Vagina (tissue), 2 donors: ENCODE measurements at regions not wholly inside any gene's neighbourhood (a gene's known extent, or its start where the extent isn't known, plus 50 kb on each side); places are given as distances from the start of the nearest gene placed in this dataset.

Experiments used
- DNase-seq, 2 donors: peaks; one replicate each; pipeline ENCODE4 v3.0.0-alpha.2; 2017; ENCODE audit errors: extremely low spot score in 2 of 2
- H3K27ac ChIP-seq: fragments of 200-600 bp; sonication (generic); one replicate; pipeline ENCODE4 v1.5.1; 2019
- H3K27me3 ChIP-seq: fragments of 200-600 bp; sonication (generic); one replicate; pipeline ENCODE4 v1.5.1; 2019
- H3K36me3 ChIP-seq, 2 donors: fragments of 200-600 bp; sonication (generic); one replicate each; pipeline ENCODE4 v1.5.1; 2017 to 2019
- H3K4me1 ChIP-seq: fragments of 200-600 bp; sonication (generic); one replicate; pipeline ENCODE4 v1.5.1; 2019
- H3K4me3 ChIP-seq, 2 donors: fragments of 200-600 bp; sonication (generic); 1 replicate in 1 of 2; 2 replicates in 1 of 2; pipeline ENCODE4 v1.5.1; 2016 to 2019
- H3K9me3 ChIP-seq: fragments of 200-600 bp; sonication (generic); one replicate; pipeline ENCODE4 v1.5.1; 2019
- POLR2A ChIP-seq, 2 donors: fragments of 450-650 bp; IDR thresholded peaks; one replicate each; pipeline ENCODE4 v1.6.1; 2017; ENCODE audit warnings: antibody characterized with exemption in 2 of 2, mild to moderate bottlenecking in 2 of 2, moderate library complexity in 2 of 2
- POLR2AphosphoS5 ChIP-seq, 2 donors: sonication (generic); formaldehyde crosslinking; IDR thresholded peaks; one replicate each; pipeline ENCODE4 v1.9.0; 2017; ENCODE audit warnings: antibody characterized with exemption in 2 of 2, mild to moderate bottlenecking in 2 of 2, low read depth in 1 of 2; ENCODE audit not compliant: insufficient read depth in 1 of 2
- intact Hi-C: fragments of 100-400 bp; cut with DNase I; formaldehyde crosslinking; loops from one replicate; pipeline ENCODE4 v1.15.1; 2023
- TF ChIP-seq, protein P1 (sequence below), 3 experiments: fragments of 450-650 bp in 2 of 3; fragments of 200-600 bp in 1 of 3; sonication (generic) in 1 of 3; IDR thresholded peaks; one replicate each; pipeline ENCODE4 v1.5.1; 2017 to 2019; ENCODE audit warnings: antibody characterized with exemption in 3 of 3, mild to moderate bottlenecking in 2 of 3, moderate library complexity in 2 of 3

DNA sequence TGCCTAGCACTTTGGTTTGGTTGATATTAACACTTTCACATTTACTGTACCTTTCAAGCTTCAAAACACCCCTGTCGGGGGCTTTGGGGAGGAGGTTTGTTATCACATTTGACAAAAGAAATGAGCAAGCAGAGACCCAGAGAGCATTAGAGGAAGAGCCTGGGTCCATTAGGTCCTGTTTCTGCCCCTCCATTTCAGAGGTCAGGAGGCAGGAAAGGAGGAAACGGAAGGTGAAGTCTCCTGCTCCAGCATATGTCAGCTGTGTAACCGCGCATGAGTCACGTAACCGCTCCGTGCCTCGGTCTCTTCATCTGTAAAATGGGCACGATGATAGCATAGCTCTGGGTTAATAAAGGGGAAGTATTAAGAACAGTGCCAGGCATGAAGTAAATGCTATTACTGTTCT, 201.9 kb upstream of the BCOR start:
- Histone ChIP-seq H3K27ac (no peak overlapping the region), H3K9me3 (no peaks in the 10 kb centered on the region), H3K4me1 (no peaks in the 10 kb centered on the region), H3K27me3 (no peaks in the 10 kb centered on the region), H3K36me3 (no peaks in the 10 kb centered on the region), H3K4me3 (no peak overlapping the region)
- intact Hi-C loops: no loop called here
- no peak for DNase-seq
- TF ChIP-seq POLR2AphosphoS5 (IDR thresholded peaks at IDR 0.05; ENCODE audit: insufficient read depth in 1 of 2, low read depth in 1 of 2) (no peak), POLR2A (IDR thresholded peaks at IDR 0.05) (no peak)
- TF ChIP-seq, protein P1, sequence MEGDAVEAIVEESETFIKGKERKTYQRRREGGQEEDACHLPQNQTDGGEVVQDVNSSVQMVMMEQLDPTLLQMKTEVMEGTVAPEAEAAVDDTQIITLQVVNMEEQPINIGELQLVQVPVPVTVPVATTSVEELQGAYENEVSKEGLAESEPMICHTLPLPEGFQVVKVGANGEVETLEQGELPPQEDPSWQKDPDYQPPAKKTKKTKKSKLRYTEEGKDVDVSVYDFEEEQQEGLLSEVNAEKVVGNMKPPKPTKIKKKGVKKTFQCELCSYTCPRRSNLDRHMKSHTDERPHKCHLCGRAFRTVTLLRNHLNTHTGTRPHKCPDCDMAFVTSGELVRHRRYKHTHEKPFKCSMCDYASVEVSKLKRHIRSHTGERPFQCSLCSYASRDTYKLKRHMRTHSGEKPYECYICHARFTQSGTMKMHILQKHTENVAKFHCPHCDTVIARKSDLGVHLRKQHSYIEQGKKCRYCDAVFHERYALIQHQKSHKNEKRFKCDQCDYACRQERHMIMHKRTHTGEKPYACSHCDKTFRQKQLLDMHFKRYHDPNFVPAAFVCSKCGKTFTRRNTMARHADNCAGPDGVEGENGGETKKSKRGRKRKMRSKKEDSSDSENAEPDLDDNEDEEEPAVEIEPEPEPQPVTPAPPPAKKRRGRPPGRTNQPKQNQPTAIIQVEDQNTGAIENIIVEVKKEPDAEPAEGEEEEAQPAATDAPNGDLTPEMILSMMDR (IDR thresholded peaks at IDR 0.05): no peak

DNA sequence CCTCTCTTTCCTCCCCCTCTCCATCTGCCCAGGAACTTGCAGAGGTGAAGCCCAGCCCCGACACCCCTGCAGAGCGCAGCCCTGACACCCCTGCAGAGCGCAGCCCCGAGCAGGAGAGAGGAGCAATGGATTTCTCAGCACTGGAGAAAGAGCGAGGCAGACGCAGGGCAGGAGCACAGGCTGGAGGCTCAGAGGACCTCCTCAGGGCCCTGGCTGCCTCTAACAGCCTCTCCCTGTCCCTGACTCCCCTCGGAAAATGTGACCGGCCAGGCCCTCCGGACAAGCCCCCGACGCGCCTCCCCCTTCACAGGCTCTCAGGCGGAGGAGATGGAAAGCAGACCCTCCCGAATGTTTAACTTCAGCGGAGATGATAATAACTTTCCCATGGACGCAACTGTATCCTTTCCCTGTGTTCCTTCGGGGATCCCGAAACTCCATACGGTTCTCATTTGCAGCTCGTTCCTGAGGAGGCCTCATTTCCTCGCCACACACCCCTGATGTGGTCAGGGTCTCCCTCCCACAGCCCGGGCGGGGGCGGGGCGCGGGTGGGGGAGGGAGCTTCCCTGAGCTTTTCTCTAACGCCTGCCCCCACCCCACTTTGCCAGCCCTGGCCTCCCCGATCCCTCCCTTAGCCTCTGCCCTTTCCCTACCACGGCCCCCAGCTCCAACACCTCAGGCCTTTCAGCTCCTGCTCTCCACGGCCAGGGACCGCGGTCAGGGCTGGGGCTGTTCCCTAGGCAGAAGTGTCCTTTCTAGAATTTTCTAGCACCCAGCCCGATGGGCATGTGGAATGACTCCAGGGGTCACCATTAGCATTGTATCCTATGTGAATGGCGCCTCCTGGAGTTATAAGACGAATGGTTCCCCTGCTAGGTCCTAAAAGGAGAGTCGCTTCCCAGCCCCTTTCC, 201.1 kb upstream of the BCOR start:
- TF ChIP-seq POLR2A (IDR thresholded peaks at IDR 0.05): no peak
- TF ChIP-seq, protein P1 (IDR thresholded peaks at IDR 0.05): no peak
- TF ChIP-seq POLR2AphosphoS5 (IDR thresholded peaks at IDR 0.05; ENCODE audit: insufficient read depth in 1 of 2, low read depth in 1 of 2): no peak
- Histone ChIP-seq H3K27me3 (no peaks in the 10 kb centered on the region), H3K4me3 (no peak overlapping the region), H3K36me3 (no peaks in the 10 kb centered on the region), H3K4me1 (no peaks in the 10 kb centered on the region), H3K27ac (no peak overlapping the region), H3K9me3 (no peaks in the 10 kb centered on the region)
- no peak for DNase-seq
- intact Hi-C loops: no loop called here

DNA sequence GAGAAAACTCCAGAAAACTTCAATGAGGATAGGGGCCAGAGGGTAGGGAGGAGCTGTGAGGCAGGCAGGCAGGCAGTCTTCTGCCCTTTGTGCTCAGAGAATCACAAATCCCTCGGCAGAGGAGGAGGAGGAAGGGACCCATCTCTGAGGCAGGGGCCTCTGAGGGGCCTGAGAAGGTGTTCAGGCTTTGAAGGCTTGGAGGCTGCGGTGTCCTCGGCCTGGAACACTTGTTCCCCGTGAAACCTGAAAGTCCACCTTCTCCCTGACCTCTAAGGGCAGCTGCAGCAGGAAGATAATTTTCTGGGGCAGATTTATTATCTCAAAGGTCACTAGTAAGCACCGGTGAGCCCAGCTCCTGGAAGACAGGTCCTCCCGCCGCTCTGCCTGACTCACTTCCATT, 200.3 kb upstream of the BCOR start:
- DNase-seq: no peak
- Histone ChIP-seq H3K36me3 (no peaks in the 10 kb centered on the region), H3K4me1 (no peaks in the 10 kb centered on the region), H3K9me3 (no peaks in the 10 kb centered on the region), H3K27ac (no peak overlapping the region), H3K4me3 (no peak overlapping the region), H3K27me3 (no peaks in the 10 kb centered on the region)
- no peak for TF ChIP-seq POLR2AphosphoS5 (IDR thresholded peaks at IDR 0.05; ENCODE audit: insufficient read depth in 1 of 2, low read depth in 1 of 2)
- TF ChIP-seq, protein P1 (IDR thresholded peaks at IDR 0.05): no peak
- TF ChIP-seq POLR2A (IDR thresholded peaks at IDR 0.05): no peak
- intact Hi-C loops: no loop called here

DNA sequence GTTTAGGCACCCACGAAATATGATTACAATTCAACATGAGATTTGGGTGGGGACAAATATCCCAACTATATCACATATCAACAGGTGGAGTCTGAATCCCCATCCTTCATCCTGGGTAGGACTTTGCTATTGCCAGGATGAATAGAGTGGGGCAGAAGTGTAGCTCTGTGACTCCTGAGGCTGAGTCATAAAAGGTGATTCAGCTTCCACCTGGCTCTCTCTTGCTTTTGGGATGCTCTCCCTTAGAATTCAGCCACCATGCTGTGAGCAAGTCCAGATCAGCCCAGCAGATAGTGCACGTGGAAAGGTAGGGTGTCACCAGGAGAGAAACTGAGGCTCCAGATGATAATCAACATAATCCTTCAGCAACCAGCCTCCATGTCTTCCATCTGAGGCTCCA, 193.8 kb upstream of the BCOR start:
- no peak for TF ChIP-seq POLR2A (IDR thresholded peaks at IDR 0.05)
- TF ChIP-seq POLR2AphosphoS5 (IDR thresholded peaks at IDR 0.05; ENCODE audit: insufficient read depth in 1 of 2, low read depth in 1 of 2): no peak
- TF ChIP-seq, protein P1 (IDR thresholded peaks at IDR 0.05): no peak
- H3K4me1 ChIP-seq: no peaks in the 10 kb centered on the region
- no peaks in the 10 kb centered on the region for H3K9me3 ChIP-seq
- no peak for DNase-seq
- H3K4me3 ChIP-seq: no peak overlapping the region
- H3K36me3 ChIP-seq: no peaks in the 10 kb centered on the region
- intact Hi-C loops: no loop called here
- H3K27ac ChIP-seq: no peak overlapping the region
- no peaks in the 10 kb centered on the region for H3K27me3 ChIP-seq

DNA sequence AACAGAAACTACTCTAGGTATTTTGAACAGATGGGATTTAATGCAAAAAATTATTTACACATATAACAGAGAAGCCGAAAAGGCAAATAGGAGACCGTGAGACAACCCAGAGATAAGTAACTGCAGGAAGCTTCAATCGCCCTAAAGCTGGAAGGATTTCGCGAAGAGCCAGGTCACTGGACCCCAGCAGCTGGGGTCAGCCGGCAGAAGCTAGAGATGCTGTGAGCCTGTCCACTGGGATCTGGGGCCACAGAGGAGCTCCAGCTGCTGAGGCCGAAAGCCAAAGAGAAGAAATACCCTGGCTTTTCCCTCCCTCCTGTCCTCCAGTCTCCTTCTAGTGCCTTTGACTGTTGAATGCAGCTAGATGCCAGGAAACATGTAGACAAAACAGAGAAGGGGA, 192.8 kb upstream of the BCOR start:
- no peaks in the 10 kb centered on the region for H3K9me3 ChIP-seq
- no peak for DNase-seq
- no peak overlapping the region for H3K27ac ChIP-seq
- intact Hi-C loops: no loop called here
- H3K4me1 ChIP-seq: no peaks in the 10 kb centered on the region
- no peak overlapping the region for H3K4me3 ChIP-seq
- no peaks in the 10 kb centered on the region for H3K36me3 ChIP-seq
- TF ChIP-seq POLR2AphosphoS5 (IDR thresholded peaks at IDR 0.05; ENCODE audit: insufficient read depth in 1 of 2, low read depth in 1 of 2): no peak
- no peaks in the 10 kb centered on the region for H3K27me3 ChIP-seq
